ENCODE measurements at regions not wholly inside any gene's neighbourhood (a gene's known extent, or its start where the extent isn't known, plus 50 kb on each side); places are given as distances from the start of the nearest gene placed in this dataset.
"Not testable (repeated sequence)": the region's sequence is repeated elsewhere in the genome, so short reads cannot be mapped to it uniquely, and the experiment has no call there.

DNA sequence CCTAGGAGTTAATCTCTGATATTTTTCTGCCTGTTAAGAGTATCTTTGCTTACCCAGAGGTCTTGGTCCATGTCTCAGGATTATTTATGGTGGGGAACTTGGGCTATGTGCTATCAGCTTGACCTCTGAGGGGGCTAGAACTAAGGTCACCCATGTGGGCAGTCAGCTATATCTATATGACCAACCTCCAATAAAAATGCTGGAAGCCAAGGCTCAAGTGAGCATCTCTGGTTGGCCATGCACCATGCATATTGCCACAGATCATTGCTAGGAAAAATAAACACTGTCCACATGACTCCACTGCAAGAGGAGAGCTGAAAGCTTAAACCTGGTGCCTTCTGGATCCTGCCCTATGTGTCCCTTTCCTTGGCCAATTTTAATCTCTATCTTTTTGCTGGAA, 196.5 kb upstream of the SLC7A11 start:
- no peak for DNase-seq (ENCODE audit: low read depth)

DNA sequence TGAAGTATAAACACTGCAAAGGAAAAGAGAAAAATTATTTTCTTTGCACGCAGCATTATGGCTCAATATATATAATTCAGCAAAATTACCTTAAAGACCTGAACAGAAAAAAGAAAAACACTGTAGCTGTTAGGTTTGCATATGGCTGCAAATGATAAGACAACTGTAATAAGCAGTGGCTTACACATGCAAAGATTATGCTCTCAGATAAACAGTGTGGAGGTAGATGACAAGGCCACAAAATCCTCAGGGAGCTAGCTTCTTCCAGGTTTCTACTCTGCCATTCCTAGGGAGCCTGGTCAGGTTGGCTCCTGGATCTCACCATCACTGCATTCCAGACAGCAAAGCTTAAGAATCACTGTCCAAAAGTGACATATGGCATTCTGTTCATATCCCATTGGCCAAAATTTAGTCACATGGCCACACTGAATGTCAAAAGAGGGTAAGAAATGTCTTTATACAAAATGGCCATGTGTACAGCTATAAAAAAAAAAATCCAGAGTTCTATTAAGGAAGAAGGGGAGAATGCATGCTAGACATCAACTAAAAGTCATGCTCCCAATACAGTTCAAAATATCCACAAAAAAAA, 195.2 kb upstream of the SLC7A11 start:
- no peak for DNase-seq (ENCODE audit: low read depth)

DNA sequence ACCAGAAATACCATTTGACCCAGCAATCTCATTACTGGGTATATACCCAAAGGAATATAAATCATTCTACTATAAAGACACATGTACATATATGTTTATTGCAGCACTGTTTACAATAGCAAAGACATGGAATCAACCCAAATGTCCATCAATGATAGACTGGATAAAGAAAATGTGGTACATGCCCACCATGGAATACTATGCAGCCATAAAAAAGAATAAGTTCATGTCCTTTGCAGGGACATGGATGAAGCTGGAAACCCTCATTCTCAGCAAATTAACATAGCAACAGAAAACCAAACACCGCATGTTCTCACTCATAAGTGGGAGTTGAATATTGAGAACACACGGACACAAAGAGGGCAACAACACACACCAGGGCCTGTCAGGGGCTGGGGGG, 193.6 kb upstream of the SLC7A11 start:
- not testable (repeated sequence) for DNase-seq (ENCODE audit: low read depth)

DNA sequence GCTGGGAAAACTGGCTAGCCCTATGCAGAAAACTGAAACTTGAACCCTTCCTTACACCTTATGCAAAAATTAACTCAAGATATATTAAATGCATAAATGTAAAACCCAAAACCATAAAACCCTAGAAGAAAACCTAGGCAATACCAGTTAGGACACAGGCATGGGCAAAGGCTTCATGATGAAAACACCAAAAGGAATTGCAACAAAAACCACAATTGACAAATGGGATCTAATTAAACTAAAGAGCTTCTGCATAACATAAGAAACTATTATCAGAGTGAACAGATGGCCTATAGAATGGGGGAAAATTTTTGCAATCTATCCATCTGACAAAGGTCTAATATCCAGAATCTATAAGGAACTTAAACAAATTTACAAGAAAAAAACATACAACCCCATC, 192.9 kb upstream of the SLC7A11 start:
- DNase-seq (ENCODE audit: low read depth), result not testable (repeated sequence)

DNA sequence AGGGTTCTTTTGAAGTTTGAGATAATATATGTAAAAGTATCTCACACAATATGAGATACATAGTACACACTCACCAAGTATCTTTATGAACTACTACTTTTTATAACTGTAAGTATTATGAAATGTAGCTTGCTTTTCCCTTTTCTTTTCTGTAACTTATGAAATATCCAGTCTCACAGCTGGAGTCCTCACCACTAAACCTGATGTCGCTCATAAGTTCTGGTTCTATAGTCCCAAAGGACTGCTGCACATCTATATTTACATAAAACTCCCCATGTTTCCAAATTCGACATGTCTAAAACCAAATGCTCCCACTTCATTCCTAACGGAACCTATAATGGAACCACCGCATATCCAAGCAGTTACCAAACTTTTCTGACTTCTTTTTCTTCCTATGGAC, 186.5 kb upstream of the SLC7A11 start:
- no peak for DNase-seq (ENCODE audit: low read depth)

DNA sequence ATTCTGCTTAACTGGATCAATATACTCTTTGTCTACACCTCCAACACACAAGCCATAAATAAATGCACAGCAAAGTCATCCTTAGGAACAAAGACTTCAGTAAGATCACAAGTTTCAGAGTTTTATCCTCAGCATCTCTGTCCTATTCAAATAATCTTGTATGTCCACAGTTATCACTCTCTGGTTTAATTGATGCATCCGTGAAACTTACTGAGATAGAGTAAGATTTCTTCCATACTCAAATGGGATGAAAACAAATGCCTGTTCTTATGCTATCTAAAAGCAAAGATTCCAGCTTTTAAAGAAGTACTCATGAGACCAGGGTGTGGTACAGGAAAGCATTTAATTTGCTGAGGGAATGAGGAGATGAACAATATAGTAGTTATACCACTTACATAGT, 184.6 kb upstream of the SLC7A11 start:
- no peak for DNase-seq (ENCODE audit: low read depth)

DNA sequence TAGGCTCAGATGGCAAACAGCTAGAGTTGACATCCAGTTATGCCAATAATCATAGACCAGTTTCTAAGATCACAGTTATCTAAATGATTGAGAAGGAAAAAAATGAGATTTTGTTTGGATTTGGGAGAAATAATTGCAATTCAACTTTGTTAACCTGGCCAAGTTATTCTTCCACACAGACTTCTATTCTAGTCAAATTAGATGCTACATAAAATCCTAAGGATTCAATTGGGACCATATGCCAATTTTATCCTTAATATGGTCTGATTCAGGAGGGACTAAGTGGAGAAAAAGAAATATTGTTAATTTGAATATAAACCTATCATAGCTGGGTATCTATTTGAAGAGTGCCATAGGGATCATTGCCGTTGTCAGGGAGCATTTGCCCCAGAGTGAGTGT, 178.3 kb upstream of the SLC7A11 start:
- DNase-seq (ENCODE audit: low read depth), result no peak

DNA sequence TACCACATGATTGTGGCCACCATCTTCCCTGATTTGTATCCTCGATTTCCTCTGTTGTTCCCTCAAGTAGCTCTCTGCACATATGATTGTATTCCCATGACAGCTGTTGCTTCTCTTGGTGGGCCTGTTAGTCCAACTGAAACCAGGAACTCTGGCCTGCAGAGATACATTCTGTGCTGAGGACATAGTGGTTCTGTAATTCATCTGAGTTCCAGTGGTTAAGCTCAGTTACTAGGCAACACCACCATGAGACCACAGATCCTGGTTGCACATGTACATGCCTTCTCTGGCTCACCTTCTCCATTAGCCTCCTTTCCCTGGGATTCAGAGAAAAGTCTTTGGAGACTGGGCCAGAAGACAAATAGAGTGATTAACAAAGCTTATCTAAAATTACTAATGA, 172.1 kb upstream of the SLC7A11 start:
- DNase-seq (ENCODE audit: low read depth), result no peak

DNA sequence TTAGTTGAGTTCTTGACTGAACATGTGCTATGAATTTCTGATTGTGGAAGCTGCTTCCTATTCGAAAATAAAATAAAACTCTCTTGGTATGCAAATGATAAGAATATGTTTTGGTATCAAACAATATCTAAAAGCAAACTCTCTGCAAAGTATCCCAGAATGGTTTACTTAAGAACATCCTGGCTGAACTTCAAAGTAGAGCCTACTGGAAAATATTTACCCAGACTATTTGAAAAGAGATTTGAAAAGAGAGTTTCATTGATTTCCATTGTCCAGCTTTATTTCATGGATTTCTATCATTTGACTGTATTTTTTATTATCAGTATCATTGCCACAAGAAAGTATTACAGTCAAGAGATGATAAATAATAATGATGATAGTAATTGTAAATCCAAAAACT, 171.1 kb upstream of the SLC7A11 start:
- no peak for DNase-seq (ENCODE audit: low read depth)

DNA sequence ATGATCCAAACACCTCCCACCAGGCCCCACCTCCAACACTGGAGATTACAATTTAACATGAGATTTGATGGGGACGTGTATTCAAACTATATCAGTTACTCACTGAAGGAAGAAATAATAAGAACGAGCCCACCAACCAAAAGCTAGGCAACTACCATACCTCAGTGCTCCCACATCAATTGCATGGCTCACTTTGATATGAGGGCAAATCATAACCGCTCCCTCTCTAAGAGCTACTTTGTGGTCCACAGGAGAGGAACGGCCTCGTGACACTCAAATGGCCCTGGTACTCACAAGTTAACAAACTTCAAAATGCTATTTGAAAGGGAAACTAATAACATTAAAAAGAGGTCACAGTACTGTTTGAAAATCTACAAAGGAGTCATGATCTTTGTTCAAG, 170.7 kb upstream of the SLC7A11 start:
- DNase-seq (ENCODE audit: low read depth), result no peak

DNA sequence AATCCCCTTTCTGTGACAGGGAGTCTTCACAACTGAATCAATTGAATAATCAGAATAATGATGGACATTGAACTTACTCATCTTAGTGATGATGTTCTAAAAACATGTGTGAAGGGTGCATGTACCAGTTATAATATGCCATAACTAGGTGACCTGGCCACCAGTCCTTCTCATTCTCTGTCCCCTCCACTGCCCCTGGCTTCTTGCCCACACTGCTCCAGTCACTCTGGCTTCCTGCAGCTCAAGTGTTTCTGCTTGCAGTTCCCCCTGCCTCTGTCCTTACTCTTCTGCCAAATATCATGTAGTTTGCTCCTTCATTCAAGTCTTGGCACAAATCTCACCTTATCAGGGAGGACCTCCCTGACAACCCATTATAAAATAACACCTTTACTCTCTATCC, 168.1 kb upstream of the SLC7A11 start:
- no peak for DNase-seq (ENCODE audit: low read depth)

DNA sequence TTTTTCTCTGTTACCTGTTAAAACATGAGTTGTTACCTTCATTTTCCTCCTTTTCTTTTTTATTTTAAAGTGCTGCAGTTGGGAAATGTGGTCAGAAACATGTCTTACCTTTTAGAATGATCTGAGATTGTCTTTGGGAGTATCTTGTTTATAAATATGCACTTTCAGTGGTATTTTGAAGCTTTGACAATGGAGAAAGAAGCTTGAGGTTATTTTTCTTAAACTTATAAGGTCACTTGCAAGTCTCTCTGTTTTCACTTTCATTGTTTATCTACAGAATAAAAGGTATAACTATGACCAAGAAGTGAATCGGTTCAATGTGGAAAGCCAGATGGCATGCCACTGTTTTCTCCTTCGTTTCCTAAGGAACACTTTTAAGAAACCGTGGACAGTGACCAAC, 167.5 kb upstream of the SLC7A11 start:
- no peak for DNase-seq (ENCODE audit: low read depth)

DNA sequence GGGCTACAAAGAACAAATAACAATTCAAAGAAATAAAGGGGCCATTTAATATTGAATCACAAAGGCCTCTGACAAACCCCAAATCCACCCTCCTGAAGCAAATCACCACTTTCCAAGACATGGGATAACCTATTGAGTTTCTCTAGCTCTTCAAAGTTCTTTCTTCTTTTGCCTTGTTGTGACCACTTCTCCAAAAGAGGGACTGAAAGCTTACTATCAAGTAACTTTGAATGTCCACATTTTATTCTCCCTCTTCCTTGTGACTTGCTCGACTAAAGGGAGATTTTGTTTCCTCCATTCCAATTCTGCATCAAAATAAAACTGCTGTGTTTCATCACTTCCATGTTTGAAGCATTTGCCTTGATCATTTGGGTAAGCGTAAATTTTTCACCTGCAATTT, 166.6 kb upstream of the SLC7A11 start:
- DNase-seq (ENCODE audit: low read depth), result no peak

DNA sequence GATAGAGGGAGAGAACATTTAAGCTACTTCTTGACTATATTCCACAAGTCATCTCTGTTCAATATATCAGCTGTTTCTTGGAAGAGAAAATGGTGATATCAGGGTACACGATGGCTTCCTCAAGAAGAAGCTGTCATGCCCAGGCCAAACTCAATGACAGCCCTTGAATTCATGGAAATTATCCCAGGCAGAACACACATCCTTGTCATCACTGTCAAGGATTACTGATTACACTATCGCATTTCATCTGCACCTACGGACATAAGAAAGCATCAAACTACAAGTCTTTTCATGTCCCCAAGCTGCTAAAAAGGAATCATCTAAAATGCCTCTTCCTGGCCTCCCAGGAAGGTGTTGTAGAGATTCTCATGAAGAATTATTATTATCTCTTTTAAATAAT, 165.2 kb upstream of the SLC7A11 start:
- no peak for DNase-seq (ENCODE audit: low read depth)

DNA sequence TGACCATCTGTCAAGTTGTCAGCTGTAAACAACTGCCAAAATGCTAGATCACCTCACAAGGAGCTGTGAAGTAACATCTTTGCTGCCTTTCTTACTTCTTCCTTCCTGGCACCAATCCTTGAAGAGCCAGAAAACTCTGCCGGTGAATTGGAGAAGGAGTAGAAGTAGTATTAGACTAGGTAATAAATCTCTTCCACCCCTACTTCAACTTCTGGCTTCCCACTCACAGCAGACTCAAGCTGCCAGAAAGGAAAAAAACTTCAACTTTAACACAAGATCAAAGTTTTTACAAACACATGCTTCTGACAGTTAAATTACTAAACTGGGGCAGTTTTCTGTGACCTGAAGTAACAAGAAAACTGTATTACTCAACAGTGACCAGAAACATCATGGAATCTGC, 164.7 kb upstream of the SLC7A11 start:
- DNase-seq (ENCODE audit: low read depth), result no peak

DNA sequence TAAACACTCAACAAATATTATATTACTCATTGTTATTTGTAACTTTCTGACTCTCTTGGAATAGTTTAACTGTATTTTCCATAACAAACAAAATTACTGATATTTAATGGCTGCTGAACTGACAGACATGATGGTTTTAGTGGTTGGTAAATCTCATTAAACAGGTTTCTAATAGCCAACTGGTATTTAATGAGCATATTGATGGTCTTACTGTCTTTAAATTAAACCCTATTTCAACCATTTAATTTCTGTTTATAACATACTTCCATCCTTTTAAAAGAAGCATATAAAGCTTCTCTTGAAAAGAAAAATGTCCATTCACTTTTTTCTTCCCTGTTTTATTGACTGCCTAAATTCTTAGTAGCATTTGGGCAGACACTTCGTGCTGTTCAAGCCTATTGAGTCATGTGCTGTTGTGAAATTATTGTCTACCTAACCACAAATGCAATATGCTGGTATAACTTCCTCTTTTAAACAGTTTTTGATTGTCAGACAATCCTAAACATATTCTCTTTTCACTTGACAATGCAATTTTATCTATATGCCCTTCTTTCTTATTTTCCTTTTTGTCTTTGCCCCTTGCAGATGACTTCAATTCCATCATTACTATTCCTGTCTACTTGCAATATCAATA, 163.9 kb upstream of the SLC7A11 start:
- DNase-seq (ENCODE audit: low read depth), result no peak

DNA sequence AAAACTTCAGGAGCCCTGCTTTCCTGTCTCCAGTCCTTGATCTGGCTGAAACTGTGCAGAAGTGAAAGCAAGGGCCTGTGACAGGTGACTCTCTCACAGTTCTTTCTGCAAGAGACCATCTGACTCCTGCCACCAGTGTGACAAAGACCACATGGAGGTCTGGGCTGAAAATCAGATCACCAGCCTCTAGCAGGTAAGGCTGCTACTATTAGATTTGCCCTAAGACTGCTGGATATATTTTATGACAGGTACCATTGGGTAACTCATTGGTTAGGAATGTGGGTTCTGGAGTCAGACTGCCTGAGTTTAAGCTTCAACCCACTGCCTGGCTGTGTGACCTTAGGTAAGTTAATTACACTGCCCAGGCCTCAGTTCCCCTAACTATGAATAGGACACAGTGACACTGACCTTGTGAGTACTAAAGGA, 163.3 kb upstream of the SLC7A11 start:
- no peak for DNase-seq (ENCODE audit: low read depth)

DNA sequence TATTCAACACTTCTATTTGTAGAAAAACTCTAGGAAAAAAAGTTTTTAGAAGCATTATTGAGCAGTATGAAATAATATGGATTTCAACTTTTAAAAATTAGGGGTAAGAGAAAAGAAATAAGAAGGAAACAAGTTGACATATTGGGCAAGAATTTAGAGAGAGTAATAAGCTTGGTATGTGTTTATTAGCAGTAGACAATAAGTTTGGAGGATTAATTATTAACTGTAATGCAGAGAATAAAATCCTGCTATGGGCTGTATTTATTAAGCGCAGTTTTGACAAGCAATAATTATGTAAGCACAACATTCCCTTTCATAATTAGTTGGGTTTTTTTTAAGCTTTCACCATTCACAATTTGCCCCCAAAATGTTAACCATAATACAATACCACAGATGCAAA, 162.7 kb upstream of the SLC7A11 start:
- no peak for DNase-seq (ENCODE audit: low read depth)

DNA sequence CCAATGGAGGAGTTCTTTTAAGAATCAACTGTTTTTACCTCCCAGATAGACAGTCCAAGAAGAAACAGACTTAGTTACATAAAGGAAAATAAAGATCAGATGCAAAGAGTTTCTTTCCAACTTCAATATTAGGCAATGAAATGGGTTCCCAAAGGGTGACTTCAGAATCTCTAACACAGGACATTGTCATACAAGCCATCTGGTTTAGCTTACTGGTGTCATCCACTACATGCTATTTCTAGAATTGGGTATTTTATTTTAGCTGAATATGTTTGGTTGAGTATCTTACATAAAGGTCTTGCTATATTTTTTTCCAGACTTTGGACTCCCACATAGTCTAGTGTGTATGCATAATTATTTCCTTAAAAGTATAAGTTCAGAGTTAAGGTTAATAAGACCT, 162.1 kb upstream of the SLC7A11 start:
- DNase-seq (ENCODE audit: low read depth), result no peak

DNA sequence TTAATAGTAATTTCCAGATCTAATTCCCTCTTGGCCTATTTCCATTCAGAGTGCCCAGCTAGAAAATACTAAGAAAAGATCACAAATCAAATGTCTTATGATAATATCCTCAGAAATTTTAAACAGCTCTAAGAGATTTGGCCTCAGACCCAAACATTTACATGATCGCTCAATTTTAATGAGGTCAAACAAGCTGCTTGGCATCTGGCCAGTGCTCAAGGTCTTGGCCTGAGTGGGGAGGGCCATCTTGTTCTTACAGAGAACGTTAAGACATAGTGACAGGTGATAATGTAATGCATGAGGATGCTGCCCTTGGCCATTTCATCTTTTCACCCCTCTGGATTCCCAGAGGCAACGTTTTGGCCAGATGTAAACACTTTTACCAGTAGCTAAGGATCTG, 159.2 kb upstream of the SLC7A11 start:
- no peak for DNase-seq (ENCODE audit: low read depth)

DNA sequence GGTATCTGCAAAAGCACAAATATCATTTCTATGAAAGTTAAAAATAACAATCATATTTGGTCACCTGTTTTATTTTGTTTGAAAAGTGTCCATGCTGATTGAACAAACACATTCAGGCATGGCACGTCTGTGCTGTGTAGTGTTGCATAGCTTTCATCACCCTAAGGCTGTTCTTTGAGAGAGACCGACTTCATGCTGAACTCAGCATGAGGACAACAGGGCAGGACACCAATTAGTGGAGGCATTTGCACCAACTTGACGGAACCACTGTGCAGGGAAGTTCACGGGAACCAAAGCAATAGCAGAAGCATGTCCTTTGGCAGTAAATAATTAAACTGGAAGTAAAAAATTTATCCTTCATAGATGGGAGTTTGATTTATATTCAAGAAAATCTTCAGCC, 158.4 kb upstream of the SLC7A11 start:
- no peak for DNase-seq (ENCODE audit: low read depth)

DNA sequence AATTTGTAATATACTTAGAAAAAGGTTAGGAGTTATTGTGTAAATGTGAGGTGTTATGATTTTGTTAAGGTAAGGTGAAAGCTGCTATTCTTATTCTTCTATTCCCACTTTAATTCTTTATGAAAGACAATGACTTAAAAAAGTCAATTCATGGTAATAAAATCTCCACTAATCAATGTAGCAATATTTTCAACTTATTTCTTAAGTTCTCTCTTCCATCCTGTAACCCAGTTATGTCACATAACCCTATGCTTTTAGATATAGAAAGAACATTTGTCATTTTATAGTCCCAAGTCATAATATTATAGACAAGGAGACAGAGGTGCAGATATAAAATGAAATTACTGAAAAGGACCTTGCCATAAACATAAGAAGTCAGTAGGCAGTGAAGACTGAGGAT, 157.9 kb upstream of the SLC7A11 start:
- DNase-seq (ENCODE audit: low read depth), result no peak

DNA sequence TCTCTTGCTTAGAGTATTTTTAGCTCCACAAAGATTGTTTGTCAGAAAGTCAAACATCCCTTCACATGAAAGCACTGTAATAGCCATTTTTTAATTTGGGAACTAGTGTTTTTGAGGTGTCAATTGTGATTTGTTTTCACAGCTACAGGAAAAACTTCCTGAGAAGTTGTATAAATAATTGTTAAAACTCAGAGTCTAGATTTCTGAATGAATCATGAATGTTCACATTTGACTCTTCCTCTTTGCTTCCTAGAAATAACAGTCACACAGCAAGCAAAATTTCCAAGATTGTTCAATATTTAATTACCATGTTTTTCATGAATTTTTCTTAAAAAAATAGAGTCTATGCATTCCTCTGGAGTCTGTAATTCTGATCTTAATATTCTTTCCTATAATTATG, 156.9 kb upstream of the SLC7A11 start:
- DNase-seq (ENCODE audit: low read depth), result no peak

DNA sequence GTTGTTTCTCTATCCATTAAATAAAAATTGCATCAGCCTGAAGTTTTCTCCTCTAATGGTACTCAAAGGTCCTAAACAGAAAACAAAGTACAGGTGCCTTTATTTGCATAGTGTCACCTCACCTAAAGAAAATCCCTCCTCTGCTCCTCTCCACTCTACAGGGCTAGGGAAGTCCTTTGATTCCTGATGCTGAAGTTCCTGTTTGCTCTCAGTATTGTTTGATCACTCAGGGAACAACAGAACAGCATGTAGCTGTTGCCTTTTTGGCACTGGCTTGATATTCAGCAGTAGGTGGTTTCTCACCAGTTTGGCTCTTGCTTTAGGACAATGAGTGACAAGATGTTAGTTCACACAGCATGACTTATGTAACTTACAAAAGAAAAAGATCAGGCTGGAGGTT, 156.2 kb upstream of the SLC7A11 start:
- no peak for DNase-seq (ENCODE audit: low read depth)
